Stimulated activated CD8-positive, alpha-beta memory T cell treated with anti-CD3 and anti-CD28 coated beads, Interleukin-15, amount 100 ng/mL, for 1 hour (primary cell): ENCODE measurements at regions not wholly inside any gene's neighbourhood (a gene's known extent, or its start where the extent isn't known, plus 50 kb on each side); places are given as distances from the start of the nearest gene placed in this dataset.
"Not testable (repeated sequence)": the region's sequence is repeated elsewhere in the genome, so short reads cannot be mapped to it uniquely, and the experiment has no call there.

Experiments
- DNase-seq: peaks from one replicate; pipeline ENCODE4 v3.0.0-alpha.2; 2020; ENCODE audit warnings: low read depth

GRCh38 chr2:210730672-210731071 lies 174.3 kb downstream of the CPS1 start:
- DNase-seq: no peak

- DNase-seq: not testable (repeated sequence)
Observed at GRCh38 chr2:210746826-210747225, 190.4 kb downstream of the CPS1 start.

GRCh38 chr2:210752532-210752931 lies 196.1 kb downstream of the CPS1 start:
- DNase-seq: no peak

- no peak for DNase-seq
Observed at GRCh38 chr2:210753386-210753785, 197.0 kb downstream of the CPS1 start.

- no peak for DNase-seq
Observed at GRCh38 chr2:210756855-210757254, 200.5 kb downstream of the CPS1 start.

GRCh38 chr2:210762604-210763588 lies 206.5 kb downstream of the CPS1 start:
- no peak for DNase-seq

- no peak for DNase-seq
Observed at GRCh38 chr2:210768329-210768910, 212.0 kb downstream of the CPS1 start.

GRCh38 chr2:210776756-210777155 lies 220.4 kb downstream of the CPS1 start:
- DNase-seq: no peak

GRCh38 chr2:210782222-210782621 lies 225.8 kb downstream of the CPS1 start:
- no peak for DNase-seq

GRCh38 chr2:210787831-210788230 lies 231.4 kb downstream of the CPS1 start:
- DNase-seq: not testable (repeated sequence)

- DNase-seq: no peak
Observed at GRCh38 chr2:210792000-210792399, 235.6 kb downstream of the CPS1 start.

GRCh38 chr2:210795506-210795905 lies 239.1 kb downstream of the CPS1 start:
- DNase-seq: no peak

- DNase-seq: no peak
Observed at GRCh38 chr2:210798180-210798579, 241.8 kb downstream of the CPS1 start.

GRCh38 chr2:210814251-210815025 lies 258.0 kb downstream of the CPS1 start:
- no peak for DNase-seq

GRCh38 chr2:210816769-210817168 lies 260.4 kb downstream of the CPS1 start:
- no peak for DNase-seq

- no peak for DNase-seq
Observed at GRCh38 chr2:210818473-210818872, 262.1 kb downstream of the CPS1 start.

- DNase-seq: no peak
Observed at GRCh38 chr2:210833403-210833802, 277.0 kb downstream of the CPS1 start.

GRCh38 chr2:210839034-210839433 lies 282.6 kb downstream of the CPS1 start:
- no peak for DNase-seq

GRCh38 chr2:210839450-210839849 lies 283.1 kb downstream of the CPS1 start:
- no peak for DNase-seq

GRCh38 chr2:210842896-210843295 lies 286.5 kb downstream of the CPS1 start:
- no peak for DNase-seq

- no peak for DNase-seq
Observed at GRCh38 chr2:210844016-210844415, 287.6 kb downstream of the CPS1 start.

- DNase-seq: no peak
Observed at GRCh38 chr2:210859314-210859713, 302.9 kb downstream of the CPS1 start.

GRCh38 chr2:210860276-210860675 lies 303.9 kb downstream of the CPS1 start:
- DNase-seq: no peak
